Loucy (cell line): ENCODE measurements at regions not wholly inside any gene's neighbourhood (a gene's known extent, or its start where the extent isn't known, plus 50 kb on each side); places are given as distances from the start of the nearest gene placed in this dataset.
"Not testable (repeated sequence)": the region's sequence is repeated elsewhere in the genome, so short reads cannot be mapped to it uniquely, and the experiment has no call there.

ENCODE experiments used
- H2AFZ ChIP-seq: fragments of 200-600 bp; sonication (generic); 2 replicates; pipeline ENCODE4 v1.6.0; 2016; ENCODE audit warnings: antibody characterized with exemption, mild to moderate bottlenecking, low read length, moderate library complexity
- H3F3A ChIP-seq: fragments of 200-600 bp; 2 replicates; pipeline ENCODE4 v1.6.0; 2016; ENCODE audit warnings: antibody characterized with exemption, low read depth, mild to moderate bottlenecking
- H3K27me3 ChIP-seq: fragments of 200-600 bp; sonication (generic); 2 replicates; pipeline ENCODE4 v1.6.1; 2014; ENCODE audit warnings: low read length, mild to moderate bottlenecking; ENCODE audit not compliant: insufficient read depth, poor library complexity, severe bottlenecking
- H3K36me3 ChIP-seq: fragments of 200-600 bp; sonication (generic); 2 replicates; pipeline ENCODE4 v1.6.1; 2016; ENCODE audit warnings: low read length; ENCODE audit not compliant: insufficient read depth
- H3K4me1 ChIP-seq: fragments of 200-600 bp; sonication (generic); 2 replicates; pipeline ENCODE4 v1.5.1; 2014; ENCODE audit warnings: low read length, mild to moderate bottlenecking; ENCODE audit not compliant: insufficient read depth, poor library complexity, severe bottlenecking
- H3K4me2 ChIP-seq: fragments of 200-600 bp; sonication (generic); 2 replicates; pipeline ENCODE4 v1.6.0; 2014; ENCODE audit warnings: antibody characterized with exemption, low read length, low read depth, mild to moderate bottlenecking; ENCODE audit not compliant: poor library complexity, severe bottlenecking
- H3K4me3 ChIP-seq: fragments of 200-600 bp; sonication (generic); 2 replicates; pipeline ENCODE4 v1.5.1; 2014; ENCODE audit warnings: low read length, mild to moderate bottlenecking, mixed read lengths; ENCODE audit not compliant: poor library complexity, severe bottlenecking
- H3K79me2 ChIP-seq: fragments of 200-600 bp; sonication (generic); 2 replicates; pipeline ENCODE4 v1.6.1; 2014; ENCODE audit warnings: low read length; ENCODE audit not compliant: insufficient read depth
- H3K9ac ChIP-seq: fragments of 200-600 bp; sonication (generic); 2 replicates; pipeline ENCODE4 v1.6.0; 2014; ENCODE audit warnings: mild to moderate bottlenecking, low read depth, low read length, moderate library complexity; ENCODE audit not compliant: poor library complexity, severe bottlenecking
- H3K9me2 ChIP-seq: fragments of 200-600 bp; sonication (generic); replicated peaks from 2 replicates; pipeline ENCODE4 v1.6.1; 2016; ENCODE audit warnings: low read depth, low read length, mixed read lengths
- H3K9me3 ChIP-seq: fragments of 200-600 bp; sonication (generic); 2 replicates; pipeline ENCODE4 v1.6.1; 2014; ENCODE audit warnings: mild to moderate bottlenecking, antibody characterized with exemption, low read length, low read depth; ENCODE audit not compliant: insufficient read depth
- H4K20me1 ChIP-seq: fragments of 200-600 bp; sonication (generic); 2 replicates; pipeline ENCODE4 v1.6.0; 2014; ENCODE audit warnings: antibody characterized with exemption, low read length, mild to moderate bottlenecking; ENCODE audit not compliant: insufficient read depth, poor library complexity, severe bottlenecking
- EZH2phosphoT487 ChIP-seq: fragments of 200-600 bp; IDR thresholded peaks from 2 replicates; pipeline ENCODE4 v1.6.1; 2018; ENCODE audit warnings: antibody characterized with exemption, mild to moderate bottlenecking, moderate library complexity, borderline replicate concordance
- TF ChIP-seq, protein P1 (sequence below): fragments of 200-600 bp; sonication (generic); conservative IDR thresholded peaks from 2 replicates; pipeline ENCODE4 v1.5.1; 2014; ENCODE audit warnings: mild to moderate bottlenecking, antibody characterized with exemption, low read length

DNA sequence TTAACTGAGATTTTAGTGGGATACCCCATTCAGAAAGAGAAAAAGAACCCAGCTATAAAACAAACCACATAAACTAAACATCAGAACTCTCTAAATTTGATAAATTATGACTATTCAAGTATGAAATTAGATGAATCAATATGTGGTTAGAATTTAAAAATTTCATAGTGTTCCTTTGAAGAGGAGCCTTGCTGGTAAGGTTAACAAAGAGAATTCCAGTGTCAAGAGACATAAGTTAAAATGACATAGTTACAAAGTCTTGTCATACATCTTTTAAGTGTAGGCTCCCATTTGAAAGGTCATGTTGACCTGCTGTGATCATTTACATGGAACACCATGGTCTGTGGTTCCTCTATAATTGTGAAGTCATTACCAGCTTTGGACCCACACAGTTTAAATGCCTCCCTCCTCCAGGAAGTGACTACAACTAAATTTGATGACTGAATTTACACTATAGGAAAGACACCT, 231.6 kb upstream of the ETAA1 start:
- H3K4me1 ChIP-seq, result no peaks in the 10 kb centered on the region
- no peaks in the 10 kb centered on the region for H4K20me1 ChIP-seq
- no peaks in the 10 kb centered on the region for H3F3A ChIP-seq
- no peaks in the 10 kb centered on the region for H3K27me3 ChIP-seq
- no peak overlapping the region for H2AFZ ChIP-seq
- TF ChIP-seq, protein P1, sequence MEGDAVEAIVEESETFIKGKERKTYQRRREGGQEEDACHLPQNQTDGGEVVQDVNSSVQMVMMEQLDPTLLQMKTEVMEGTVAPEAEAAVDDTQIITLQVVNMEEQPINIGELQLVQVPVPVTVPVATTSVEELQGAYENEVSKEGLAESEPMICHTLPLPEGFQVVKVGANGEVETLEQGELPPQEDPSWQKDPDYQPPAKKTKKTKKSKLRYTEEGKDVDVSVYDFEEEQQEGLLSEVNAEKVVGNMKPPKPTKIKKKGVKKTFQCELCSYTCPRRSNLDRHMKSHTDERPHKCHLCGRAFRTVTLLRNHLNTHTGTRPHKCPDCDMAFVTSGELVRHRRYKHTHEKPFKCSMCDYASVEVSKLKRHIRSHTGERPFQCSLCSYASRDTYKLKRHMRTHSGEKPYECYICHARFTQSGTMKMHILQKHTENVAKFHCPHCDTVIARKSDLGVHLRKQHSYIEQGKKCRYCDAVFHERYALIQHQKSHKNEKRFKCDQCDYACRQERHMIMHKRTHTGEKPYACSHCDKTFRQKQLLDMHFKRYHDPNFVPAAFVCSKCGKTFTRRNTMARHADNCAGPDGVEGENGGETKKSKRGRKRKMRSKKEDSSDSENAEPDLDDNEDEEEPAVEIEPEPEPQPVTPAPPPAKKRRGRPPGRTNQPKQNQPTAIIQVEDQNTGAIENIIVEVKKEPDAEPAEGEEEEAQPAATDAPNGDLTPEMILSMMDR, result no peak
- no peak for TF ChIP-seq EZH2phosphoT487
- no peaks in the 10 kb centered on the region for H3K36me3 ChIP-seq
- H3K4me2 ChIP-seq, result no peak overlapping the region
- H3K79me2 ChIP-seq, result no peaks in the 10 kb centered on the region
- H3K4me3 ChIP-seq, result no peak overlapping the region
- no peaks in the 10 kb centered on the region for H3K9me2 ChIP-seq
- H3K9me3 ChIP-seq, result no peaks in the 10 kb centered on the region
- no peak overlapping the region for H3K9ac ChIP-seq

DNA sequence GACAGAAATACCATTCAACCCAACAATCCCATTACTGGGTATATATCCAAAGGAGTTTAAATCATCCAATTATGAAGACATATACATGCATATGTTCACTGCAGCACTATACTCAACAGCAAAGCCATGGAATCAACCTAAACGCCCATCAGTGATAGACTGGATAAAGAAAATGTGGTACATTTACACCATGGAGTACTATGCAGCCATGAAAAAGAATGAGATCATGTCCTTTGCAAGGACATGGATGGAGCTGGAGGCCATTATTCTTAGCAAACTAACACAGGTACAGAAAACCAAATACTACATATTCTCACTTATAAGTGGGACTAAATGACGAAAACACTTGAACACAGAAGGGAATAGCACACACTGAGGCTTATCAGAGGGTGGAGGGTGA, 230.6 kb upstream of the ETAA1 start:
- H2AFZ ChIP-seq, H3K36me3 ChIP-seq, H3K9me2 ChIP-seq, H3K4me2 ChIP-seq, H4K20me1 ChIP-seq, H3K9me3 ChIP-seq, H3K79me2 ChIP-seq, H3K4me1 ChIP-seq, H3K4me3 ChIP-seq, H3K9ac ChIP-seq, H3F3A ChIP-seq, H3K27me3 ChIP-seq: not testable (repeated sequence)

DNA sequence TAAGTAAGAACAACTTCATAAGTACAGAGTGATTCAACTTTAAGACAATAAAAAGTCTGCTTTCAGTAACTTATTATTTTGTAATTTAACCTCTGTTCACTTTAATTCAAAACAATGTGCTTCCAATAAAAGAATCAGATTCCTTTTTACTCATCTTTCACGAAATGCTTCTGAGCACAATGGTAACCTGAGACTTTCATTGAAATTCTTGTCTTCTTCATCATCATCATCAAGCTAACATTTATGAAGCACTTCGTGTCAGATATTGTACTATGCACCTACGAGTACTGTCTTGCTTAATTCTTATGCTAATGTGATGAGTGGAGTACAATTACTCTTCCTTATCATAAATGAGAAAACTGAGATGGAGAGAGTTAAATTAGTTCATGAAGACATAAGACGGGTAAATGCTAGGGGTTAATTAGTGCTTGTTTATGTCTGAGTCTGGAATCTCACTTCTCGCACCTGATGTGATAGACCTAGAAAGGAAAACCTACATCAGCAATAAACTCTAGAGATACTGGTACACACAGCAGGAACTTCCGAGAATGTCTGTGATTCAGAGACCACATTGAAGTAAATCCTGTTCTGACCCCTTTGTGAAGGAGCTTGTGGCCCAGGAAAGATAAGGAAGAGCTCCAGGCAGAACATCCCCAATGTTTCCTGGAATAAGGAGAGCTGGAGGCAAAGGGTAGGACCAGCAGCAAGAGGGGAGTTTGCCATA, 227.6 kb upstream of the ETAA1 start:
- Histone ChIP-seq H3K4me3 (no peak overlapping the region), H3K9ac (no peak overlapping the region), H3K79me2 (no peaks in the 10 kb centered on the region), H3K4me2 (no peak overlapping the region), H2AFZ (no peak overlapping the region), H4K20me1 (no peaks in the 10 kb centered on the region), H3K27me3 (no peaks in the 10 kb centered on the region), H3K9me3 (no peaks in the 10 kb centered on the region), H3K36me3 (no peaks in the 10 kb centered on the region), H3F3A (no peaks in the 10 kb centered on the region), H3K9me2 (no peaks in the 10 kb centered on the region), H3K4me1 (no peaks in the 10 kb centered on the region)
- no peak for TF ChIP-seq EZH2phosphoT487
- TF ChIP-seq, protein P1, result no peak

DNA sequence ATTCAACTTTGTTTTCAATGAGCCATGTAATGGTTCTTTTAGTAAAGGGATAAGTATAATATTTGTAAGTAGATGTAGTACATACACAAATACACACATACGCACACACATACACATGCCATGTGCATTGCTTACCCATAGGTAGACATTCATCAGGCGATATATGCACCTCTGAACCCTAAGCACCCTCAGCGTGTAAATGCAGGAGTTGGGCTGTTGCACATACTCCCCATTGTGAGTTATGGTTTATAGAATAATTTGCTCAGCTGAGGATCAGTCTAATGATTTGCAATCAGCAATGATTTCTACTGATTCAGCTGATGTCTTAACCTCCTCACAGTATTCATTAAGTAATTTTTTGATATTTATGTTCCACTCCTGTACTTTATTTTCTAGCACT, 217.6 kb upstream of the ETAA1 start:
- Histone ChIP-seq H3K4me3 (no peak overlapping the region), H4K20me1 (no peaks in the 10 kb centered on the region), H3K9me2 (no peaks in the 10 kb centered on the region), H3K79me2 (no peaks in the 10 kb centered on the region), H3K9ac (no peak overlapping the region), H3K4me1 (no peaks in the 10 kb centered on the region), H3K4me2 (no peak overlapping the region), H3K36me3 (no peaks in the 10 kb centered on the region), H2AFZ (no peak overlapping the region), H3K9me3 (no peaks in the 10 kb centered on the region), H3K27me3 (no peaks in the 10 kb centered on the region), H3F3A (no peaks in the 10 kb centered on the region)
- no peak for TF ChIP-seq EZH2phosphoT487
- TF ChIP-seq, protein P1, result no peak
